Motor neuron (in vitro differentiated cells): ENCODE measurements at regions not wholly inside any gene's neighbourhood (a gene's known extent, or its start where the extent isn't known, plus 50 kb on each side); places are given as distances from the start of the nearest gene placed in this dataset.

Experiments
- ATAC-seq, 8 experiments: fragments of 200-7000 bp; cut with Tn5 transposase; replicated peaks in 6 of 8; 2 replicates each; pipeline ENCODE4 v1.8.0; 2021; ENCODE audit warnings: mild to moderate bottlenecking in 8 of 8, moderate library complexity in 8 of 8
- H3K27ac ChIP-seq, 2 donors: fragments of 250-450 bp; sonication (Bioruptor Pico); 2 replicates each; pipeline ENCODE4 v1.9.0; 2021; ENCODE audit warnings: antibody characterized with exemption in 2 of 2, mild to moderate bottlenecking in 2 of 2, moderate library complexity in 1 of 2
- H3K4me1 ChIP-seq, 2 donors: fragments of 250-450 bp; sonication (Bioruptor Pico); replicated peaks in 1 of 2; 2 replicates each; pipeline ENCODE4 v1.6.1; 2021; ENCODE audit warnings: antibody characterized with exemption in 2 of 2, mild to moderate bottlenecking in 2 of 2, moderate library complexity in 1 of 2
- H3K4me3 ChIP-seq, 5 donors: fragments of 250-450 bp; sonication (Bioruptor Pico); 2 replicates each; pipeline ENCODE4 v1.9.0; 2021; ENCODE audit warnings: antibody characterized with exemption in 5 of 5, mild to moderate bottlenecking in 5 of 5, moderate library complexity in 4 of 5
- WGBS, 10 experiments: fragments of 450-650 bp; shearing (Covaris generic); methylation state at CpG; one replicate each; pipeline ENCODE4 v1.0.0; 2022; 5-methylcytosine and 5-hydroxymethylcytosine counted together
- in situ Hi-C, 9 experiments: fragments of 400-800 bp; cut with MboI; loops; one replicate each; pipeline ENCODE4 v1.15.0; 2021; ENCODE audit warnings: low sequenced_read_pairs in 9 of 9, low pct_unique_long_range_greater_than_20kb in 2 of 9; ENCODE audit not compliant: unreplicated experiment in 9 of 9

GRCh38 chr11:113634940-113635575 is 71.0 kb downstream of the TMPRSS5 start:
- H3K27ac ChIP-seq, result no peak overlapping the region
- no peak overlapping the region for H3K4me3 ChIP-seq
- 33 to 77% (median 56%) methylated on average over 2 to 5 of the region's 5 CpGs; no CpG with 5 or more reads in 4 of the 10 experiments for WGBS, 10 experiments
- no peak for ATAC-seq
- in situ Hi-C loops, result no loop called here
- no peaks in the 10 kb centered on the region for H3K4me1 ChIP-seq

GRCh38 chr11:113632981-113633380 is 73.1 kb downstream of the TMPRSS5 start:
- ATAC-seq, result no peak
- H3K4me3 ChIP-seq, result no peak overlapping the region
- in situ Hi-C loops, result no loop called here
- 33 to 81% (median 69%) methylated on average over 1 to 2 of the region's 2 CpGs; no CpG with 5 or more reads in 6 of the 10 experiments for WGBS, 10 experiments
- no peak overlapping the region for H3K27ac ChIP-seq
- no peaks in the 10 kb centered on the region for H3K4me1 ChIP-seq

- Histone ChIP-seq H3K4me3 (no peak overlapping the region), H3K27ac (no peak overlapping the region), H3K4me1 (no peaks in the 10 kb centered on the region)
- in situ Hi-C loops, result no loop called here
- 60 to 100% (median 89%) methylated on average over 1 to 7 of the region's 8 CpGs; no CpG with 5 or more reads in 2 of the 10 experiments for WGBS, 10 experiments
- no peak for ATAC-seq
Observed at GRCh38 chr11:113629562-113629961, 76.5 kb downstream of the TMPRSS5 start.

- WGBS, 10 experiments, result 0 to 57% (median 20%) methylated on average over 1 to 2 of the region's 2 CpGs; no CpG with 5 or more reads in 5 of the 10 experiments
- H3K4me1 ChIP-seq, result no peaks in the 10 kb centered on the region
- ATAC-seq, result no peak
- no peak overlapping the region for H3K27ac ChIP-seq
- no peak overlapping the region for H3K4me3 ChIP-seq
- in situ Hi-C loops, result no loop called here
Observed at GRCh38 chr11:113628912-113629311, 77.2 kb downstream of the TMPRSS5 start.

GRCh38 chr11:113627946-113628345 is 78.2 kb downstream of the TMPRSS5 start:
- no peaks in the 10 kb centered on the region for H3K4me1 ChIP-seq
- no peak for ATAC-seq
- in situ Hi-C loops, result no loop called here
- no peak overlapping the region for H3K27ac ChIP-seq
- 0 to 100% (median 87%) methylated on average over 1 to 3 of the region's 3 CpGs; no CpG with 5 or more reads in 3 of the 10 experiments for WGBS, 10 experiments
- no peak overlapping the region for H3K4me3 ChIP-seq

- Histone ChIP-seq H3K4me1 (no peaks in the 10 kb centered on the region), H3K27ac (no peak overlapping the region), H3K4me3 (no peak overlapping the region)
- no peak for ATAC-seq
- 33 to 83% (median 70%) methylated on average over 1 to 2 of the region's 2 CpGs; no CpG with 5 or more reads in 5 of the 10 experiments for WGBS, 10 experiments
- in situ Hi-C loops, result no loop called here
Observed at GRCh38 chr11:113627297-113627696, 78.8 kb downstream of the TMPRSS5 start.

- in situ Hi-C loops, result no loop called here
- ATAC-seq, result no peak
- H3K4me1 ChIP-seq, result no peaks in the 10 kb centered on the region
- H3K27ac ChIP-seq, result no peak overlapping the region
- H3K4me3 ChIP-seq, result no peak overlapping the region
- 43 to 100% (median 64%) methylated on average over 1 to 2 of the region's 2 CpGs; no CpG with 5 or more reads in 3 of the 10 experiments for WGBS, 10 experiments
Observed at GRCh38 chr11:113626736-113627135, 79.4 kb downstream of the TMPRSS5 start.

GRCh38 chr11:113623114-113623513 is 83.0 kb downstream of the TMPRSS5 start:
- in situ Hi-C loops, result no loop called here
- H3K27ac ChIP-seq, result no peak overlapping the region
- ATAC-seq, result no peak
- H3K4me3 ChIP-seq, result no peak overlapping the region
- H3K4me1 ChIP-seq, result no peaks in the 10 kb centered on the region
- 43 to 100% (median 50%) methylated on average over 1 of the region's 1 CpG; no CpG with 5 or more reads in 7 of the 10 experiments for WGBS, 10 experiments

- Histone ChIP-seq H3K4me3 (no peak overlapping the region), H3K4me1 (no peaks in the 10 kb centered on the region), H3K27ac (no peak overlapping the region)
- WGBS, 10 experiments, result 0 to 100% (median 14%) methylated on average over 1 to 2 of the region's 2 CpGs; no CpG with 5 or more reads in 1 of the 10 experiments
- no peak for ATAC-seq
- in situ Hi-C loops, result no loop called here
Observed at GRCh38 chr11:113618360-113618759, 87.7 kb downstream of the TMPRSS5 start.

GRCh38 chr11:113615773-113616172 is 90.3 kb downstream of the TMPRSS5 start:
- no peaks in the 10 kb centered on the region for H3K4me1 ChIP-seq
- in situ Hi-C loops, result no loop called here
- H3K4me3 ChIP-seq, result no peak overlapping the region
- no peak for ATAC-seq
- H3K27ac ChIP-seq, result no peak overlapping the region
- 33 to 83% (median 63%) methylated on average over 1 of the region's 1 CpG; no CpG with 5 or more reads in 4 of the 10 experiments for WGBS, 10 experiments

GRCh38 chr11:113615098-113615497 is 91.0 kb downstream of the TMPRSS5 start:
- 30 to 100% (median 75%) methylated on average over 1 to 3 of the region's 3 CpGs; no CpG with 5 or more reads in 3 of the 10 experiments for WGBS, 10 experiments
- ATAC-seq, result no peak
- no peaks in the 10 kb centered on the region for H3K4me1 ChIP-seq

GRCh38 chr11:113614097-113614496 is 92.0 kb downstream of the TMPRSS5 start:
- Histone ChIP-seq H3K4me1 (no peaks in the 10 kb centered on the region), H3K27ac (no peak overlapping the region), H3K4me3 (no peak overlapping the region)
- ATAC-seq, result no peak
- in situ Hi-C loops, result no loop called here
- 89 to 100% (median 95%) methylated on average over 2 of the region's 2 CpGs for WGBS, 10 experiments

More at GRCh38 chr11:113615098-113615497, 91.0 kb downstream of the TMPRSS5 start:
- in situ Hi-C loops, result no loop called here
- H3K27ac ChIP-seq, result no peak overlapping the region
- no peak overlapping the region for H3K4me3 ChIP-seq

GRCh38 chr11:113613619-113614018 is 92.5 kb downstream of the TMPRSS5 start:
- 14 to 91% (median 79%) methylated on average over 1 to 5 of the region's 5 CpGs; no CpG with 5 or more reads in 1 of the 10 experiments for WGBS, 10 experiments
- no peaks in the 10 kb centered on the region for H3K4me1 ChIP-seq
- H3K27ac ChIP-seq, result no peak overlapping the region
- in situ Hi-C loops, result no loop called here
- H3K4me3 ChIP-seq, result no peak overlapping the region
- ATAC-seq, result no peak

- Histone ChIP-seq H3K27ac (no peak overlapping the region), H3K4me1 (no peaks in the 10 kb centered on the region), H3K4me3 (no peak overlapping the region)
- WGBS, 10 experiments, result 17 to 100% (median 83%) methylated on average over 1 of the region's 1 CpG; no CpG with 5 or more reads in 3 of the 10 experiments
- no peak for ATAC-seq
- in situ Hi-C loops, result no loop called here
Observed at GRCh38 chr11:113604186-113604585, 101.9 kb downstream of the TMPRSS5 start.
